ENCODE measurements at regions not wholly inside any gene's neighbourhood (a gene's known extent, or its start where the extent isn't known, plus 50 kb on each side); places are given as distances from the start of the nearest gene placed in this dataset.

GRCh38 chr2:59005836-59006615, 764.9 kb upstream of the FANCL start:
- DNase-seq (ENCODE audit: low spot score), result no peak

GRCh38 chr2:59004621-59005020, 763.5 kb upstream of the FANCL start:
- DNase-seq (ENCODE audit: low spot score), result no peak

- no peak for DNase-seq (ENCODE audit: low spot score)
These were observed 759.7 kb upstream of the FANCL start for GRCh38 chr2:59000796-59001195.

GRCh38 chr2:58992062-58992706, 751.1 kb upstream of the FANCL start:
- no peak for DNase-seq (ENCODE audit: low spot score)

GRCh38 chr2:58991357-58991756, 750.2 kb upstream of the FANCL start:
- DNase-seq (ENCODE audit: low spot score), result no peak

- DNase-seq (ENCODE audit: low spot score), result no peak
These were observed 744.4 kb upstream of the FANCL start for GRCh38 chr2:58985541-58985940.

GRCh38 chr2:58984731-58985130, 743.6 kb upstream of the FANCL start:
- DNase-seq (ENCODE audit: low spot score), result no peak

GRCh38 chr2:58983111-58983510, 742.0 kb upstream of the FANCL start:
- no peak for DNase-seq (ENCODE audit: low spot score)

- DNase-seq (ENCODE audit: low spot score), result no peak
These were observed 740.1 kb upstream of the FANCL start for GRCh38 chr2:58981237-58981636.

GRCh38 chr2:58976375-58977071, 735.4 kb upstream of the FANCL start:
- DNase-seq (ENCODE audit: low spot score), result no peak

GRCh38 chr2:58974881-58975280, 733.8 kb upstream of the FANCL start:
- no peak for DNase-seq (ENCODE audit: low spot score)

- no peak for DNase-seq (ENCODE audit: low spot score)
These were observed 733.3 kb upstream of the FANCL start for GRCh38 chr2:58974426-58974825.

GRCh38 chr2:58973811-58974281, 732.7 kb upstream of the FANCL start:
- no peak for DNase-seq (ENCODE audit: low spot score)

GRCh38 chr2:58972737-58973136, 731.6 kb upstream of the FANCL start:
- DNase-seq (ENCODE audit: low spot score), result no peak

- no peak for DNase-seq (ENCODE audit: low spot score)
These were observed 730.6 kb upstream of the FANCL start for GRCh38 chr2:58971511-58972360.

GRCh38 chr2:58970365-58970764, 729.2 kb upstream of the FANCL start:
- no peak for DNase-seq (ENCODE audit: low spot score)

GRCh38 chr2:58968885-58969284, 727.8 kb upstream of the FANCL start:
- DNase-seq (ENCODE audit: low spot score), result no peak

GRCh38 chr2:58967736-58968135, 726.6 kb upstream of the FANCL start:
- no peak for DNase-seq (ENCODE audit: low spot score)

- no peak for DNase-seq (ENCODE audit: low spot score)
These were observed 724.5 kb upstream of the FANCL start for GRCh38 chr2:58965602-58966001.

- peak; percentile 33 for DNase-seq (ENCODE audit: low spot score)
These were observed 718.9 kb upstream of the FANCL start for GRCh38 chr2:58959996-58960395.

GRCh38 chr2:58957188-58957840, 716.2 kb upstream of the FANCL start:
- DNase-seq (ENCODE audit: low spot score), result no peak
